CD4-positive, alpha-beta T cell treated with Interleukin-6 at 100 ng/mL for 8 hours (primary cell): ENCODE measurements at regions not wholly inside any gene's neighbourhood (a gene's known extent, or its start where the extent isn't known, plus 50 kb on each side); places are given as distances from the start of the nearest gene placed in this dataset.
A peak's percentile ranks its signal among the peaks of the same experiment; 100 is the strongest.
"Not testable (repeated sequence)": the region's sequence is repeated elsewhere in the genome, so short reads cannot be mapped to it uniquely, and the experiment has no call there.

Source experiments
- DNase-seq: peaks from one replicate; pipeline ENCODE4 v3.0.0-alpha.2; 2020; ENCODE audit warnings: mixed read lengths, low spot score

- DNase-seq: no peak
These were observed 93.0 kb upstream of the EGFL6 start for GRCh38 chrX:13476384-13476783.

- no peak for DNase-seq
These were observed 95.3 kb upstream of the EGFL6 start for GRCh38 chrX:13474164-13474516.

- DNase-seq: peak; percentile 10
These were observed 95.8 kb upstream of the EGFL6 start for GRCh38 chrX:13473442-13474163.

GRCh38 chrX:13472975-13473374, 96.4 kb upstream of the EGFL6 start:
- no peak for DNase-seq

GRCh38 chrX:13471269-13471668, 98.1 kb upstream of the EGFL6 start:
- no peak for DNase-seq

- DNase-seq: no peak
These were observed 98.8 kb upstream of the EGFL6 start for GRCh38 chrX:13470685-13470977.

GRCh38 chrX:13469963-13470684, 99.3 kb upstream of the EGFL6 start:
- no peak for DNase-seq

GRCh38 chrX:13468096-13468495, 101.3 kb upstream of the EGFL6 start:
- no peak for DNase-seq

GRCh38 chrX:13467243-13467642, 102.2 kb upstream of the EGFL6 start:
- DNase-seq: no peak

GRCh38 chrX:13464599-13465275, 104.7 kb upstream of the EGFL6 start:
- DNase-seq: no peak

GRCh38 chrX:13463608-13464007, 105.8 kb upstream of the EGFL6 start:
- DNase-seq: no peak

- DNase-seq: no peak
These were observed 117.1 kb upstream of the EGFL6 start for GRCh38 chrX:13452283-13452682.

GRCh38 chrX:13449441-13449840, 120.0 kb upstream of the EGFL6 start:
- DNase-seq: no peak

GRCh38 chrX:13448941-13449340, 120.5 kb upstream of the EGFL6 start:
- DNase-seq: no peak

GRCh38 chrX:13441608-13442007, 121.8 kb upstream of the ATXN3L start:
- DNase-seq: not testable (repeated sequence)

GRCh38 chrX:13440176-13440575, 120.3 kb upstream of the ATXN3L start:
- DNase-seq: no peak

GRCh38 chrX:13433298-13433605, 113.4 kb upstream of the ATXN3L start:
- no peak for DNase-seq

- no peak for DNase-seq
These were observed 112.8 kb upstream of the ATXN3L start for GRCh38 chrX:13432414-13433297.

GRCh38 chrX:13430136-13430827, 110.4 kb upstream of the ATXN3L start:
- DNase-seq: no peak

- DNase-seq: no peak
These were observed 108.4 kb upstream of the ATXN3L start for GRCh38 chrX:13428053-13428786.

- no peak for DNase-seq
These were observed 107.7 kb upstream of the ATXN3L start for GRCh38 chrX:13427441-13428052.
